ENCODE measurements at regions not wholly inside any gene's neighbourhood (a gene's known extent, or its start where the extent isn't known, plus 50 kb on each side); places are given as distances from the start of the nearest gene placed in this dataset.

GRCh38 chr7:52502281-52502680 lies 533.2 kb upstream of the POM121L12 start:
- no peak for DNase-seq
- TF ChIP-seq CTCF (IDR thresholded peaks at IDR 0.05; ENCODE audit: unreplicated experiment): no peak
- H3K9me3 Mint-ChIP-seq (ENCODE audit: low read depth, unreplicated experiment): peaks cover 18% of the 10 kb centered on the region
- H3K4me3 Mint-ChIP-seq (ENCODE audit: low read depth, unreplicated experiment): no peak overlapping the region
- BruUV-seq (replicated peaks): no TSS peak
- H3K4me1 Mint-ChIP-seq (ENCODE audit: low read depth, unreplicated experiment): no peaks in the 10 kb centered on the region
- H3K27ac Mint-ChIP-seq (ENCODE audit: unreplicated experiment): no peak overlapping the region
- no peaks in the 10 kb centered on the region for H3K36me3 Mint-ChIP-seq (ENCODE audit: insufficient read depth, unreplicated experiment)
- H3K27me3 Mint-ChIP-seq (ENCODE audit: unreplicated experiment): no peaks in the 10 kb centered on the region
- CTCF ChIA-PET: no interaction called here
- intact Hi-C loops (cut with micrococcal nuclease; ENCODE audit: unreplicated experiment): no loop called here

GRCh38 chr7:52501696-52502095 lies 533.7 kb upstream of the POM121L12 start:
- H3K4me1 Mint-ChIP-seq (ENCODE audit: low read depth, unreplicated experiment): no peaks in the 10 kb centered on the region
- CTCF ChIA-PET: no interaction called here
- no peak overlapping the region for H3K27ac Mint-ChIP-seq (ENCODE audit: unreplicated experiment)
- TF ChIP-seq CTCF (IDR thresholded peaks at IDR 0.05; ENCODE audit: unreplicated experiment): no peak
- no peaks in the 10 kb centered on the region for H3K27me3 Mint-ChIP-seq (ENCODE audit: unreplicated experiment)
- H3K36me3 Mint-ChIP-seq (ENCODE audit: insufficient read depth, unreplicated experiment): no peaks in the 10 kb centered on the region
- no peak for DNase-seq
- H3K9me3 Mint-ChIP-seq (ENCODE audit: low read depth, unreplicated experiment): peaks cover 18% of the 10 kb centered on the region
- intact Hi-C loops (cut with micrococcal nuclease; ENCODE audit: unreplicated experiment): no loop called here
- no TSS peak for BruUV-seq (replicated peaks)
- H3K4me3 Mint-ChIP-seq (ENCODE audit: low read depth, unreplicated experiment): no peak overlapping the region

GRCh38 chr7:52500841-52501240 lies 534.6 kb upstream of the POM121L12 start:
- BruUV-seq (replicated peaks): no TSS peak
- Mint-ChIP-seq H3K27me3 (ENCODE audit: unreplicated experiment) (no peaks in the 10 kb centered on the region), H3K4me3 (ENCODE audit: low read depth, unreplicated experiment) (no peak overlapping the region), H3K27ac (ENCODE audit: unreplicated experiment) (no peak overlapping the region), H3K9me3 (ENCODE audit: low read depth, unreplicated experiment) (peaks cover 12% of the 10 kb centered on the region), H3K36me3 (ENCODE audit: insufficient read depth, unreplicated experiment) (no peaks in the 10 kb centered on the region), H3K4me1 (ENCODE audit: low read depth, unreplicated experiment) (no peaks in the 10 kb centered on the region)
- no peak for DNase-seq
- intact Hi-C loops (cut with micrococcal nuclease; ENCODE audit: unreplicated experiment): no loop called here
- CTCF ChIA-PET: no interaction called here
- TF ChIP-seq CTCF (IDR thresholded peaks at IDR 0.05; ENCODE audit: unreplicated experiment): no peak

DNA sequence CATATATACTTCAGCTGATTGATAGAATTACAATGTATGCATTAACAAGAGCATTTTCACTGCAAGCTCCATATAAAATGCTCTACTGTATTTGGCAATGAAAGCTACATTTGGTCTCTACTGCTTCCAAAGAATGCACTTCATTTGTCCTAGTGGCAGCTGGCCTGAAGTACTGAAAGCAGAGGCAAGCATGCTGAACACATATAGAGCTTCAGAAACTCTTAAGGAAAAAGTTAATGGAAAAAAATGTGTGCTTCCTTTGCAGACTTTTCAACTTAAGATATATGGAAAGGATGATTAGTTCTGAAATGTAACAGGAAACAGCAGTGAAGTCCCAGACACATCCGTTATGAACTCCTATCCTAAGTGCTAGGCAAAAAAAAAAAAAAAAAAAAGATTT lies 537.1 kb upstream of the POM121L12 start:
- intact Hi-C loops (cut with micrococcal nuclease; ENCODE audit: unreplicated experiment): no loop called here
- CTCF ChIA-PET: no interaction called here
- TF ChIP-seq CTCF (IDR thresholded peaks at IDR 0.05; ENCODE audit: unreplicated experiment): no peak
- Mint-ChIP-seq H3K4me1 (ENCODE audit: low read depth, unreplicated experiment) (no peaks in the 10 kb centered on the region), H3K9me3 (ENCODE audit: low read depth, unreplicated experiment) (peaks cover 6% of the 10 kb centered on the region), H3K36me3 (ENCODE audit: insufficient read depth, unreplicated experiment) (no peaks in the 10 kb centered on the region), H3K4me3 (ENCODE audit: low read depth, unreplicated experiment) (no peak overlapping the region), H3K27ac (ENCODE audit: unreplicated experiment) (no peak overlapping the region), H3K27me3 (ENCODE audit: unreplicated experiment) (no peaks in the 10 kb centered on the region)
- no TSS peak for BruUV-seq (replicated peaks)
- DNase-seq: no peak

DNA sequence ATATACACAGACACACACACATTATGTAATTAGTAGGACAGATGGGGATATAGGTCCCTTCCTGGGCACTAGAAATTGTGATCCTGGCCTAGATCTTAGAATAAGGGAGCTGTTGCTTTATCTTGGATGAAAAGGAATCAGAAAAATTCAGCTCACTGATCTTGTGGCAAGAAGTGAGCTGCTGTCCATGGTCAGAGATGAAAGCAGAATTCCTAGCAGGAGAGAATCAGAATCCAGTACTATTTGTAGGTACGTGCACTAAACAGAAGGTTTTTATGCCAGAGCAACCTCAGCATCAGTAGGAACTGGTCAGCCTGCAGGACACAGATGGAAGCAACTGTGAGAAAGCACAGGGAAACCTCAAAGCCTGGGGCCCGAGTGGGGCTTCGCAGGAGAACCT lies 549.2 kb upstream of the POM121L12 start:
- BruUV-seq (replicated peaks): no TSS peak
- Mint-ChIP-seq H3K27me3 (ENCODE audit: unreplicated experiment) (no peaks in the 10 kb centered on the region), H3K4me1 (ENCODE audit: low read depth, unreplicated experiment) (no peaks in the 10 kb centered on the region), H3K36me3 (ENCODE audit: insufficient read depth, unreplicated experiment) (no peaks in the 10 kb centered on the region), H3K27ac (ENCODE audit: unreplicated experiment) (no peak overlapping the region), H3K4me3 (ENCODE audit: low read depth, unreplicated experiment) (no peak overlapping the region), H3K9me3 (ENCODE audit: low read depth, unreplicated experiment) (peaks cover 26% of the 10 kb centered on the region)
- intact Hi-C loops (cut with micrococcal nuclease; ENCODE audit: unreplicated experiment): no loop called here
- no peak for TF ChIP-seq CTCF (IDR thresholded peaks at IDR 0.05; ENCODE audit: unreplicated experiment)
- DNase-seq: no peak
- CTCF ChIA-PET: no interaction called here

All from Calu3 (cell line).